PC-3 (cell line): ENCODE measurements at regions not wholly inside any gene's neighbourhood (a gene's known extent, or its start where the extent isn't known, plus 50 kb on each side); places are given as distances from the start of the nearest gene placed in this dataset.

Experiments
- ATAC-seq: fragments of 200-7000 bp; cut with Tn5 transposase; 2 replicates; pipeline ENCODE4 v1.9.1; 2020; ENCODE audit warnings: mild to moderate bottlenecking, moderate library complexity
- BruUV-seq: library from RNA; stranded (reverse); fragments of 400-500 nt; replicated peaks from 2 replicates; lab custom pipeline; 2021; lab: Mats Ljungman, UMichigan
- CTCF ChIA-PET: fragments of 300-600 bp; sonication (Branson Sonifier 250); formaldehyde crosslinking; loops from one replicate; lab custom pipeline; 2022; ENCODE audit warnings: antibody characterized with exemption; lab: Charles Lee
- POLR2A ChIA-PET: fragments of 300-600 bp; sonication (Branson Sonifier 250); formaldehyde crosslinking; loops from one replicate; lab custom pipeline; 2022; ENCODE audit warnings: antibody characterized with exemption; ENCODE audit not compliant: unreplicated experiment; lab: Charles Lee
- DNase-seq: peaks from one replicate; pipeline ENCODE4 v3.0.0-alpha.2; 2015
- H2AFZ ChIP-seq: fragments of 300-600 bp; sonication (generic); 2 replicates; pipeline ENCODE4 v1.6.0; 2016; ENCODE audit warnings: antibody characterized with exemption, low read length
- H3F3A ChIP-seq: fragments of 300-600 bp; sonication (generic); one replicate; pipeline ENCODE4 v1.6.0; 2017; ENCODE audit warnings: antibody characterized with exemption, low read length, control low read depth, mild to moderate bottlenecking; ENCODE audit not compliant: unreplicated experiment
- H3K27ac ChIP-seq: fragments of 300-600 bp; sonication (generic); 2 replicates; pipeline ENCODE4 v1.5.1; 2016; ENCODE audit warnings: mild to moderate bottlenecking, low read length
- H3K27me3 ChIP-seq: fragments of 300-600 bp; sonication (generic); 2 replicates; pipeline ENCODE4 v1.6.1; 2016; ENCODE audit warnings: low read length, mixed read lengths
- H3K36me3 ChIP-seq: fragments of 300-600 bp; sonication (generic); 2 replicates; pipeline ENCODE4 v1.6.1; 2016; ENCODE audit warnings: low read depth, mixed run types, low read length, mixed read lengths
- H3K4me1 ChIP-seq: fragments of 300-600 bp; sonication (generic); 2 replicates; pipeline ENCODE4 v1.5.1; 2016; ENCODE audit warnings: low read length; ENCODE audit not compliant: insufficient read depth
- H3K4me2 ChIP-seq: fragments of 300-600 bp; sonication (generic); 2 replicates; pipeline ENCODE4 v1.6.0; 2016; ENCODE audit warnings: low read length
- H3K4me3 ChIP-seq: fragments of 300-600 bp; sonication (generic); 2 replicates; pipeline ENCODE4 v1.5.1; 2016; ENCODE audit warnings: mild to moderate bottlenecking, low read length, mixed read lengths
- H3K79me2 ChIP-seq: fragments of 300-600 bp; sonication (generic); 2 replicates; pipeline ENCODE4 v1.6.1; 2017; ENCODE audit warnings: low read length, mixed read lengths
- H3K9ac ChIP-seq: fragments of 300-600 bp; sonication (generic); 2 replicates; pipeline ENCODE4 v1.6.0; 2016; ENCODE audit warnings: mild to moderate bottlenecking, low read length
- H3K9me2 ChIP-seq: fragments of 300-600 bp; sonication (generic); replicated peaks from 2 replicates; pipeline ENCODE4 v1.6.1; 2016; ENCODE audit warnings: mixed run types, low read length, mixed read lengths
- H3K9me3 ChIP-seq: fragments of 300-600 bp; sonication (generic); 2 replicates; pipeline ENCODE4 v1.6.1; 2016; ENCODE audit warnings: low read length, mixed read lengths
- H4K20me1 ChIP-seq: fragments of 300-600 bp; sonication (generic); 2 replicates; pipeline ENCODE4 v1.6.1; 2016; ENCODE audit warnings: low read length, mixed read lengths
- EZH2 ChIP-seq: fragments of 300-600 bp; sonication (generic); IDR thresholded peaks from one replicate; pipeline ENCODE4 v1.6.1; 2017; ENCODE audit warnings: antibody characterized with exemption, mild to moderate bottlenecking, low read length; ENCODE audit not compliant: unreplicated experiment
- EZH2phosphoT487 ChIP-seq: fragments of 300-600 bp; sonication (generic); IDR thresholded peaks from 2 replicates; pipeline ENCODE4 v1.6.1; 2018; ENCODE audit warnings: mild to moderate bottlenecking, antibody characterized with exemption, low read length, borderline replicate concordance
- intact Hi-C: fragments of 100-400 bp; cut with micrococcal nuclease; formaldehyde crosslinking; loops from 2 replicates; pipeline ENCODE4 v1.9.0; 2023
- TF ChIP-seq, protein P1 (sequence below): fragments of 300-600 bp; sonication (generic); conservative IDR thresholded peaks from 2 replicates; pipeline ENCODE4 v1.5.1; 2017; ENCODE audit warnings: antibody characterized with exemption, low read depth, mild to moderate bottlenecking, low read length

DNA sequence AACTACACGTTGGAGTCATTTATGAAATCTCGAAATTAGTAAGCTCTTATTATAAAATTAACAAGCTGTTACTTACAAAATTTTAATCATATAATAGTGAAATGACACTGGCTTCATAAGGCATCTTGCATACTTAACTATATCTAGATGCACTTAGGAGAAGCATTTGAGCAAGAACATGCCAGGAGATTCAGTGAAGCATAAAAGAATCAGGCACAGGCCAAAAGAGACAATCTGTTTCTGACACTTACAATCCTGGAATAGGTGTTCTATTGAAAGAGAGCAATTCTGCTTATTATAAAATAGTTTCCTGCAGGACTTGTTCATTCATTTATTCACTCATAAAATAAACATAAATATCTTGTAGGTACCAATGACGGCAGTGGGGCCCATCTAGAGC is 1152.2 kb upstream of the CDH6 start:
- ATAC-seq = no peak
- H3F3A ChIP-seq = no peaks in the 10 kb centered on the region
- intact Hi-C loops = loop anchor here (2.0 kb wide), 3 partner anchors 58 to 1146 kb away; no protein-coding TSS in a partner anchor
- TF ChIP-seq, protein P1, sequence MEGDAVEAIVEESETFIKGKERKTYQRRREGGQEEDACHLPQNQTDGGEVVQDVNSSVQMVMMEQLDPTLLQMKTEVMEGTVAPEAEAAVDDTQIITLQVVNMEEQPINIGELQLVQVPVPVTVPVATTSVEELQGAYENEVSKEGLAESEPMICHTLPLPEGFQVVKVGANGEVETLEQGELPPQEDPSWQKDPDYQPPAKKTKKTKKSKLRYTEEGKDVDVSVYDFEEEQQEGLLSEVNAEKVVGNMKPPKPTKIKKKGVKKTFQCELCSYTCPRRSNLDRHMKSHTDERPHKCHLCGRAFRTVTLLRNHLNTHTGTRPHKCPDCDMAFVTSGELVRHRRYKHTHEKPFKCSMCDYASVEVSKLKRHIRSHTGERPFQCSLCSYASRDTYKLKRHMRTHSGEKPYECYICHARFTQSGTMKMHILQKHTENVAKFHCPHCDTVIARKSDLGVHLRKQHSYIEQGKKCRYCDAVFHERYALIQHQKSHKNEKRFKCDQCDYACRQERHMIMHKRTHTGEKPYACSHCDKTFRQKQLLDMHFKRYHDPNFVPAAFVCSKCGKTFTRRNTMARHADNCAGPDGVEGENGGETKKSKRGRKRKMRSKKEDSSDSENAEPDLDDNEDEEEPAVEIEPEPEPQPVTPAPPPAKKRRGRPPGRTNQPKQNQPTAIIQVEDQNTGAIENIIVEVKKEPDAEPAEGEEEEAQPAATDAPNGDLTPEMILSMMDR = no peak
- TF ChIP-seq EZH2phosphoT487 (no peak), EZH2 (no peak)
- no peak for DNase-seq
- no peak overlapping the region for H3K4me3 ChIP-seq
- no peaks in the 10 kb centered on the region for H3K27me3 ChIP-seq
- ChIA-PET CTCF (interaction anchor here (0.8 to 1.3 kb wide), 2 partner anchors 27 to 314 kb away, joined by 3 read pairs; no protein-coding TSS in a partner anchor), POLR2A (no interaction called here)
- H3K79me2 ChIP-seq = no peaks in the 10 kb centered on the region
- no TSS peak for BruUV-seq
- no peaks in the 10 kb centered on the region for H3K9me3 ChIP-seq
- no peak overlapping the region for H3K27ac ChIP-seq
- no peaks in the 10 kb centered on the region for H3K36me3 ChIP-seq
- peak overlapping the region; percentile 37; the same call in 1 of the 2 replicates for H3K4me2 ChIP-seq
- no peaks in the 10 kb centered on the region for H3K9me2 ChIP-seq
- H4K20me1 ChIP-seq = no peaks in the 10 kb centered on the region
- H3K9ac ChIP-seq = no peak overlapping the region
- no peak overlapping the region for H2AFZ ChIP-seq
- peaks cover 19% of the 10 kb centered on the region for H3K4me1 ChIP-seq

DNA sequence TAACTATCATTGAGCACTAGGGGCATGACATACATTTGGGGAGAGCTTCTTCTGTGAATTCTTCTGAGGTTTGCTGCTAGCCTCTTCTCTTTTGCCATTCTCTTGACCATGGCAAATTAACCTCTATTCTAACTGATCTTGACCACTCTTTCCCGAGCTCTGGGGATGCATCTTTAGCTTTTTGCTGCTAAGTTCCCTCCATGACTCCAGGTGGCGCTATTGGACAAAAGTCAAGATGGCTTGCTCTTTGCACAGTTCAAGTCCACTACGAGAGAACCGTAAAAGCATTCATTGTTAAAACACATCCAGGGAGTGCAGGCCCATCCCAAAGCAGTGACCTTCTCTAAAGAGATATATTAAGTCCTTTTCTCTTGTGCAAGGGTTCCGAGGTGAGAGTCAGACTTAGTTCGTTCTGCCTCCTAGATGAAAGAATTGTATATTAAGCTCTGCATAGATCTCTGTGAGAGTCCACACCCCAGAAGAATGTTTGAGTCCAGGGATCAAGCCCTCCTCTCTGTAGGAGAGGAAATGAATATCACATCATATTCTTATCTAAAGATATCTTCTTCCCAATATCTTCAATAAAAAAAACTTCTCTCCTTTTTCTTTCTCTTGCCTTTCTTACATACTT is 1152.9 kb upstream of the CDH6 start:
- Histone ChIP-seq H2AFZ (peak overlapping the region; percentile 15; the same call in 1 of the 2 replicates), H3K9ac (no peak overlapping the region), H3K4me1 (peaks cover 19% of the 10 kb centered on the region), H4K20me1 (no peaks in the 10 kb centered on the region), H3K4me3 (no peak overlapping the region), H3K27ac (no peak overlapping the region), H3K36me3 (no peaks in the 10 kb centered on the region), H3K79me2 (no peaks in the 10 kb centered on the region), H3F3A (no peaks in the 10 kb centered on the region), H3K27me3 (no peaks in the 10 kb centered on the region), H3K4me2 (no peak overlapping the region), H3K9me3 (no peaks in the 10 kb centered on the region), H3K9me2 (no peaks in the 10 kb centered on the region)
- TF ChIP-seq, protein P1 = peak; percentile 91
- TF ChIP-seq EZH2 = no peak
- CTCF ChIA-PET = interaction anchor here (0.5 to 1.3 kb wide), 9 partner anchors 27 to 1146 kb away, joined by 3 to 5 read pairs (median 4); no protein-coding TSS in a partner anchor
- POLR2A ChIA-PET = no interaction called here
- intact Hi-C loops = loop anchor here (1.0 to 2.0 kb wide), 5 partner anchors 58 to 1192 kb away; no protein-coding TSS in a partner anchor
- ATAC-seq (peak; percentile 82), DNase-seq (peak; percentile 83)
- no TSS peak for BruUV-seq

DNA sequence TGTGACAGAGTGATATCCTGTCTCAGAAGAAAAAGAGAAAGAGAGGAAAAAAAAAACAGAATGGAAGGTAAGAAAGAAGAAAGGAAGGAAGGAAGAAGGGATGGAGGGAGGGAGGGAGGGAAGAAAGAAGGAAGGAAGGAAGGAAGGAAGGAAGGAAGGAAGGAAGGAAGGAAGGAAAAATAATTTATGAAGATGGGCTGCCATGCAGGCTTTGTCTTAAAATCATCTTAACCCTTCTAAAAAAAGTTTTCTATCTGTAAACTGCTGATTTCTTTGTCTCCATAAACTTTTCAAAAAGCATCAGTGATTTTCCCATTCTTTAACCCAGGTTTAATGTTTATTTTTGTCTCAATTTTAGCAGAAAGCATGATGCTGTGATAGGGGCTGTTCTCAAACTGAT is 1154.1 kb upstream of the CDH6 start:
- CTCF ChIA-PET = no interaction called here
- H3K27me3 ChIP-seq = no peaks in the 10 kb centered on the region
- POLR2A ChIA-PET = no interaction called here
- no peaks in the 10 kb centered on the region for H3K79me2 ChIP-seq
- no peak overlapping the region for H3K27ac ChIP-seq
- H3K4me3 ChIP-seq = no peak overlapping the region
- no peak overlapping the region for H3K9ac ChIP-seq
- TF ChIP-seq EZH2 = no peak
- no peak for TF ChIP-seq EZH2phosphoT487
- TF ChIP-seq, protein P1 = no peak
- no peaks in the 10 kb centered on the region for H4K20me1 ChIP-seq
- intact Hi-C loops = loop anchor here (10.0 kb wide), 1 partner anchor 675 kb away; no protein-coding TSS in a partner anchor
- no peak overlapping the region for H3K4me2 ChIP-seq
- H3K9me3 ChIP-seq = no peaks in the 10 kb centered on the region
- H3K9me2 ChIP-seq = no peaks in the 10 kb centered on the region
- peaks cover 19% of the 10 kb centered on the region for H3K4me1 ChIP-seq
- BruUV-seq = no TSS peak
- no peaks in the 10 kb centered on the region for H3K36me3 ChIP-seq
- ATAC-seq = no peak
- no peak for DNase-seq
- no peaks in the 10 kb centered on the region for H3F3A ChIP-seq
- no peak overlapping the region for H2AFZ ChIP-seq
